Astrocyte (in vitro differentiated cells and primary cell): ENCODE measurements at regions not wholly inside any gene's neighbourhood (a gene's known extent, or its start where the extent isn't known, plus 50 kb on each side); places are given as distances from the start of the nearest gene placed in this dataset.

Experiments
- DNase-seq: peaks from one replicate; pipeline ENCODE4 v3.0.0-alpha.2; 2010; ENCODE audit warnings: low read depth
- FAIRE-seq: peaks from 2 replicates; lab custom pipeline; 2011; peaks lifted over from hg19 to GRCh38; lab: Jason Lieb, UNC
- H2AFZ ChIP-seq: 2 replicates; pipeline ENCODE4 v1.6.0; 2012; ENCODE audit warnings: low read depth, low read length, inconsistent platforms
- H3K27ac ChIP-seq: 2 replicates; pipeline ENCODE4 v1.5.1; 2011; ENCODE audit warnings: low read depth, low read length, inconsistent platforms
- H3K27me3 ChIP-seq: 2 replicates; pipeline ENCODE4 v1.6.0; 2011; ENCODE audit warnings: low read length, inconsistent platforms; ENCODE audit not compliant: insufficient read depth
- H3K36me3 ChIP-seq: 2 replicates; pipeline ENCODE4 v1.5.1; 2011; ENCODE audit warnings: low read length, inconsistent platforms; ENCODE audit not compliant: insufficient read depth
- H3K4me1 ChIP-seq: 2 replicates; pipeline ENCODE4 v1.5.1; 2011; ENCODE audit warnings: low read length, inconsistent platforms; ENCODE audit not compliant: insufficient read depth
- H3K4me2 ChIP-seq: 2 replicates; pipeline ENCODE4 v1.6.0; 2012; ENCODE audit warnings: low read length, inconsistent platforms
- H3K4me3 ChIP-seq: 2 replicates; pipeline ENCODE4 v1.5.1; 2011; ENCODE audit warnings: low read depth, mild to moderate bottlenecking, low read length, inconsistent platforms; ENCODE audit not compliant: insufficient read depth
- H3K79me2 ChIP-seq: 2 replicates; pipeline ENCODE4 v1.6.0; 2012; ENCODE audit warnings: mild to moderate bottlenecking, low read length, inconsistent platforms; ENCODE audit not compliant: insufficient read depth
- H3K9ac ChIP-seq: 2 replicates; pipeline ENCODE4 v1.6.0; 2012; ENCODE audit warnings: mild to moderate bottlenecking, low read length, inconsistent platforms
- H3K9me3 ChIP-seq: 2 replicates; pipeline ENCODE4 v1.5.1; 2012; ENCODE audit warnings: low read depth, mild to moderate bottlenecking, low read length, inconsistent platforms; ENCODE audit not compliant: insufficient read depth
- H4K20me1 ChIP-seq: 2 replicates; pipeline ENCODE4 v1.6.0; 2012; ENCODE audit warnings: low read length, inconsistent platforms; ENCODE audit not compliant: insufficient read depth
- H3K27ac Mint-ChIP-seq: one replicate; pipeline ENCODE4 v1.8.0; 2021; ENCODE audit warnings: mild to moderate bottlenecking, mixed read lengths; ENCODE audit not compliant: unreplicated experiment
- H3K27me3 Mint-ChIP-seq: one replicate; pipeline ENCODE4 v1.8.0; 2021; ENCODE audit warnings: low read depth, mixed read lengths; ENCODE audit not compliant: unreplicated experiment
- H3K36me3 Mint-ChIP-seq: one replicate; pipeline ENCODE4 v1.8.0; 2021; ENCODE audit warnings: low read depth, mixed read lengths; ENCODE audit not compliant: unreplicated experiment
- H3K4me1 Mint-ChIP-seq: one replicate; pipeline ENCODE4 v1.8.0; 2021; ENCODE audit warnings: low read depth, mixed read lengths; ENCODE audit not compliant: unreplicated experiment
- H3K4me3 Mint-ChIP-seq: one replicate; pipeline ENCODE4 v1.8.0; 2021; ENCODE audit warnings: mild to moderate bottlenecking, moderate library complexity, mixed read lengths; ENCODE audit not compliant: unreplicated experiment
- H3K9me3 Mint-ChIP-seq: one replicate; pipeline ENCODE4 v1.8.0; 2021; ENCODE audit warnings: mild to moderate bottlenecking, mixed read lengths; ENCODE audit not compliant: unreplicated experiment
- EZH2 ChIP-seq: IDR thresholded peaks from 2 replicates; pipeline ENCODE4 v1.6.1; 2012; ENCODE audit warnings: mild to moderate bottlenecking, low read length, inconsistent platforms; ENCODE audit not compliant: insufficient read depth
- TF ChIP-seq, protein P1 (sequence below): IDR thresholded peaks from 2 replicates; pipeline ENCODE4 v1.5.1; 2011; ENCODE audit warnings: low read depth, mild to moderate bottlenecking, inconsistent platforms, low read length, moderate library complexity; ENCODE audit not compliant: insufficient read depth

GRCh38 chr4:111701102-111701501 lies 444.2 kb upstream of the FAM241A start:
- H3K4me3 Mint-ChIP-seq = no peak overlapping the region
- H3K27ac Mint-ChIP-seq = no peak overlapping the region
- no peaks in the 10 kb centered on the region for H3K9me3 Mint-ChIP-seq
- H3K4me1 Mint-ChIP-seq = no peaks in the 10 kb centered on the region
- Histone ChIP-seq H3K4me3 (no peak overlapping the region), H3K27me3 (no peaks in the 10 kb centered on the region), H3K79me2 (no peaks in the 10 kb centered on the region), H2AFZ (no peak overlapping the region), H3K27ac (no peak overlapping the region), H3K9me3 (no peaks in the 10 kb centered on the region), H3K9ac (no peak overlapping the region), H3K36me3 (no peaks in the 10 kb centered on the region), H3K4me1 (no peaks in the 10 kb centered on the region), H4K20me1 (no peaks in the 10 kb centered on the region), H3K4me2 (no peak overlapping the region)
- no peaks in the 10 kb centered on the region for H3K36me3 Mint-ChIP-seq
- no peaks in the 10 kb centered on the region for H3K27me3 Mint-ChIP-seq
- no peak for TF ChIP-seq EZH2
- TF ChIP-seq, protein P1, sequence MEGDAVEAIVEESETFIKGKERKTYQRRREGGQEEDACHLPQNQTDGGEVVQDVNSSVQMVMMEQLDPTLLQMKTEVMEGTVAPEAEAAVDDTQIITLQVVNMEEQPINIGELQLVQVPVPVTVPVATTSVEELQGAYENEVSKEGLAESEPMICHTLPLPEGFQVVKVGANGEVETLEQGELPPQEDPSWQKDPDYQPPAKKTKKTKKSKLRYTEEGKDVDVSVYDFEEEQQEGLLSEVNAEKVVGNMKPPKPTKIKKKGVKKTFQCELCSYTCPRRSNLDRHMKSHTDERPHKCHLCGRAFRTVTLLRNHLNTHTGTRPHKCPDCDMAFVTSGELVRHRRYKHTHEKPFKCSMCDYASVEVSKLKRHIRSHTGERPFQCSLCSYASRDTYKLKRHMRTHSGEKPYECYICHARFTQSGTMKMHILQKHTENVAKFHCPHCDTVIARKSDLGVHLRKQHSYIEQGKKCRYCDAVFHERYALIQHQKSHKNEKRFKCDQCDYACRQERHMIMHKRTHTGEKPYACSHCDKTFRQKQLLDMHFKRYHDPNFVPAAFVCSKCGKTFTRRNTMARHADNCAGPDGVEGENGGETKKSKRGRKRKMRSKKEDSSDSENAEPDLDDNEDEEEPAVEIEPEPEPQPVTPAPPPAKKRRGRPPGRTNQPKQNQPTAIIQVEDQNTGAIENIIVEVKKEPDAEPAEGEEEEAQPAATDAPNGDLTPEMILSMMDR = no peak
- DNase-seq (no peak), FAIRE-seq (no peak)

- no peaks in the 10 kb centered on the region for H4K20me1 ChIP-seq
- H3K9me3 ChIP-seq = no peaks in the 10 kb centered on the region
- no peak overlapping the region for H3K9ac ChIP-seq
- no peak for FAIRE-seq
- no peaks in the 10 kb centered on the region for H3K27me3 Mint-ChIP-seq
- no peak overlapping the region for H3K4me3 Mint-ChIP-seq
- H3K4me1 ChIP-seq = no peaks in the 10 kb centered on the region
- H3K36me3 ChIP-seq = no peaks in the 10 kb centered on the region
- H3K4me1 Mint-ChIP-seq = no peaks in the 10 kb centered on the region
- no peak overlapping the region for H2AFZ ChIP-seq
- no peaks in the 10 kb centered on the region for H3K27me3 ChIP-seq
- H3K4me2 ChIP-seq = no peak overlapping the region
- no peaks in the 10 kb centered on the region for H3K9me3 Mint-ChIP-seq
- no peak overlapping the region for H3K4me3 ChIP-seq
- H3K27ac Mint-ChIP-seq = no peak overlapping the region
- H3K27ac ChIP-seq = no peak overlapping the region
- no peak for TF ChIP-seq EZH2
- TF ChIP-seq, protein P1 = no peak
- H3K36me3 Mint-ChIP-seq = no peaks in the 10 kb centered on the region
- H3K79me2 ChIP-seq = no peaks in the 10 kb centered on the region
- no peak for DNase-seq
These were observed 437.8 kb upstream of the FAM241A start for GRCh38 chr4:111707491-111707890.

GRCh38 chr4:111712093-111712677 lies 433.1 kb upstream of the FAM241A start:
- TF ChIP-seq EZH2 = no peak
- TF ChIP-seq, protein P1 = no peak
- H3K4me3 Mint-ChIP-seq = no peak overlapping the region
- Histone ChIP-seq H3K27ac (no peak overlapping the region), H3K9ac (no peak overlapping the region), H3K27me3 (no peaks in the 10 kb centered on the region), H3K9me3 (no peaks in the 10 kb centered on the region), H3K36me3 (no peaks in the 10 kb centered on the region), H3K4me1 (no peaks in the 10 kb centered on the region), H4K20me1 (no peaks in the 10 kb centered on the region), H2AFZ (no peak overlapping the region), H3K79me2 (no peaks in the 10 kb centered on the region), H3K4me3 (no peak overlapping the region), H3K4me2 (no peak overlapping the region)
- H3K9me3 Mint-ChIP-seq = no peaks in the 10 kb centered on the region
- DNase-seq = no peak
- H3K27ac Mint-ChIP-seq = no peak overlapping the region
- H3K27me3 Mint-ChIP-seq = no peaks in the 10 kb centered on the region
- H3K4me1 Mint-ChIP-seq = no peaks in the 10 kb centered on the region
- no peak for FAIRE-seq
- no peaks in the 10 kb centered on the region for H3K36me3 Mint-ChIP-seq
